Suprapubic skin (tissue), 4 donors: ENCODE measurements at regions not wholly inside any gene's neighbourhood (a gene's known extent, or its start where the extent isn't known, plus 50 kb on each side); places are given as distances from the start of the nearest gene placed in this dataset.

Experiments
- DNase-seq, 2 donors: peaks; one replicate each; pipeline ENCODE4 v3.0.0-alpha.2; 2019; ENCODE audit warnings: low spot score in 2 of 2
- H3K27ac ChIP-seq: fragments of 200-600 bp; sonication (generic); one replicate; pipeline ENCODE4 v1.5.1; 2019
- H3K27me3 ChIP-seq: fragments of 200-600 bp; sonication (generic); one replicate; pipeline ENCODE4 v1.5.1; 2019
- H3K36me3 ChIP-seq: fragments of 200-600 bp; sonication (generic); one replicate; pipeline ENCODE4 v1.5.1; 2019
- H3K4me1 ChIP-seq: fragments of 200-600 bp; sonication (generic); one replicate; pipeline ENCODE4 v1.5.1; 2019
- H3K4me3 ChIP-seq: fragments of 200-600 bp; sonication (generic); one replicate; pipeline ENCODE4 v1.5.1; 2019; ENCODE audit warnings: mild to moderate bottlenecking
- H3K9me3 ChIP-seq: fragments of 200-600 bp; sonication (generic); one replicate; pipeline ENCODE4 v1.5.1; 2019
- EP300 ChIP-seq: sonication (generic); formaldehyde crosslinking; IDR thresholded peaks from one replicate; pipeline ENCODE4 v1.6.1; 2017; ENCODE audit warnings: antibody characterized with exemption
- POLR2A ChIP-seq, 2 donors: fragments of 450-650 bp; IDR thresholded peaks; one replicate each; pipeline ENCODE4 v1.6.1; 2017; ENCODE audit warnings: antibody characterized with exemption in 2 of 2, mild to moderate bottlenecking in 2 of 2, moderate library complexity in 2 of 2
- POLR2AphosphoS5 ChIP-seq, 3 donors: sonication (generic); formaldehyde crosslinking; IDR thresholded peaks; one replicate each; pipeline ENCODE4 v1.6.1; 2017; ENCODE audit warnings: antibody characterized with exemption in 3 of 3
- WGBS: methylation state at CpG from one replicate; pipeline ENCODE4 v1.1.5; 2018; 5-methylcytosine and 5-hydroxymethylcytosine counted together
- TF ChIP-seq, protein P1 (sequence below), 2 donors: fragments of 200-600 bp in 1 of 2; fragments of 450-650 bp in 1 of 2; sonication (generic) in 1 of 2; IDR thresholded peaks; one replicate each; pipeline ENCODE4 v1.5.1; 2016 to 2019; ENCODE audit warnings: antibody characterized with exemption in 2 of 2, mild to moderate bottlenecking in 1 of 2, moderate library complexity in 1 of 2

DNA sequence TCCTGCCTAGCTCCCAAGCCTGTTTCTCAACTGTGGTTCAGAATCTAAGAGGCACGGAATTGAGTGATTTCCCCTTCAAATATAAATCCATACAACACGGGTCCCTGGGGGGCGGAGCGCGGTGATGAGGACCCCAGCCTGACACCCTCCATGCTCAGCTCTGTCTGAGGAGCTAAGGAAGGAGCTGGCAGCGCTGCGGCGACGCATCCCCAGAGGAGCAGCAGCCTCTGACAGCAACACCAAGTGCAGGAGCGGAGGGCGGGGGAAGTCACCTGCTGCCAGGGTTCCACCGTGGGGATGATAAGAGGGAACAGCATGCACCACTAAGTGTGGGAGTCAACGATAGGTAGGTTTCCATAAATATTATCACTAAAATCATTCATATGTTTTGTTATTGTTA lies 72.6 kb upstream of the VWC2 start:
- H3K4me3 ChIP-seq: no peak overlapping the region
- no peaks in the 10 kb centered on the region for H3K27me3 ChIP-seq
- no peak for DNase-seq
- TF ChIP-seq, protein P1, sequence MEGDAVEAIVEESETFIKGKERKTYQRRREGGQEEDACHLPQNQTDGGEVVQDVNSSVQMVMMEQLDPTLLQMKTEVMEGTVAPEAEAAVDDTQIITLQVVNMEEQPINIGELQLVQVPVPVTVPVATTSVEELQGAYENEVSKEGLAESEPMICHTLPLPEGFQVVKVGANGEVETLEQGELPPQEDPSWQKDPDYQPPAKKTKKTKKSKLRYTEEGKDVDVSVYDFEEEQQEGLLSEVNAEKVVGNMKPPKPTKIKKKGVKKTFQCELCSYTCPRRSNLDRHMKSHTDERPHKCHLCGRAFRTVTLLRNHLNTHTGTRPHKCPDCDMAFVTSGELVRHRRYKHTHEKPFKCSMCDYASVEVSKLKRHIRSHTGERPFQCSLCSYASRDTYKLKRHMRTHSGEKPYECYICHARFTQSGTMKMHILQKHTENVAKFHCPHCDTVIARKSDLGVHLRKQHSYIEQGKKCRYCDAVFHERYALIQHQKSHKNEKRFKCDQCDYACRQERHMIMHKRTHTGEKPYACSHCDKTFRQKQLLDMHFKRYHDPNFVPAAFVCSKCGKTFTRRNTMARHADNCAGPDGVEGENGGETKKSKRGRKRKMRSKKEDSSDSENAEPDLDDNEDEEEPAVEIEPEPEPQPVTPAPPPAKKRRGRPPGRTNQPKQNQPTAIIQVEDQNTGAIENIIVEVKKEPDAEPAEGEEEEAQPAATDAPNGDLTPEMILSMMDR (IDR thresholded peaks at IDR 0.05): no peak
- TF ChIP-seq EP300 (no peak), POLR2AphosphoS5 (IDR thresholded peaks at IDR 0.05) (no peak), POLR2A (IDR thresholded peaks at IDR 0.05) (no peak)
- 90% methylated on average over 13 of the region's 13 CpGs for WGBS
- no peak overlapping the region for H3K27ac ChIP-seq
- H3K36me3 ChIP-seq: no peaks in the 10 kb centered on the region
- no peaks in the 10 kb centered on the region for H3K4me1 ChIP-seq
- no peaks in the 10 kb centered on the region for H3K9me3 ChIP-seq

GRCh38 chr7:49702099-49702498 lies 71.3 kb upstream of the VWC2 start:
- no peaks in the 10 kb centered on the region for H3K9me3 ChIP-seq
- no peaks in the 10 kb centered on the region for H3K27me3 ChIP-seq
- H3K36me3 ChIP-seq: no peaks in the 10 kb centered on the region
- no peak overlapping the region for H3K27ac ChIP-seq
- no peak overlapping the region for H3K4me3 ChIP-seq
- WGBS: 56% methylated on average over 2 of the region's 2 CpGs
- TF ChIP-seq, protein P1 (IDR thresholded peaks at IDR 0.05): no peak
- no peaks in the 10 kb centered on the region for H3K4me1 ChIP-seq
- no peak for DNase-seq

DNA sequence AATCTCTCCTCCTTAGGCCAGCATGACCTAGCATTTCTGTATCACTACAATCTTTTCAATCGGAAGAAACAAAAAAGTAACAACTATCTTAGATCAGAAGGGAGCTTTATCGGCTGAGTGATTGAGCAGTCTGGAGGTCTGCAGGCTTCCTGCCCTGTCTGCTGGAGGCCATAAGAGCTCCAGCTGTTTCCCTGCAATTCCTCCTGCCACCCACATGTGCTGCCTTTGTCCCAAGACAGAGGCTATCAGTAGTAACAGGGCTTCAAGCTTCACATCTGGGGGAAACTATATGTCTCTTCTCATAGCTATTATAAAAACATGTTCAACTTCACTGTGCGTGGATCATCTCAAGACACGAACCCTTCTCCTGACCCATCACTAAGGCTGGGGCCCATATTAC lies 70.1 kb upstream of the VWC2 start:
- Histone ChIP-seq H3K9me3 (no peaks in the 10 kb centered on the region), H3K36me3 (no peaks in the 10 kb centered on the region), H3K4me3 (no peak overlapping the region), H3K27me3 (no peaks in the 10 kb centered on the region), H3K27ac (no peak overlapping the region), H3K4me1 (no peaks in the 10 kb centered on the region)
- 70% methylated on average over 4 of the region's 4 CpGs for WGBS
- no peak for DNase-seq
- TF ChIP-seq EP300 (no peak), POLR2A (IDR thresholded peaks at IDR 0.05) (no peak), POLR2AphosphoS5 (IDR thresholded peaks at IDR 0.05) (no peak)
- TF ChIP-seq, protein P1 (IDR thresholded peaks at IDR 0.05): no peak

DNA sequence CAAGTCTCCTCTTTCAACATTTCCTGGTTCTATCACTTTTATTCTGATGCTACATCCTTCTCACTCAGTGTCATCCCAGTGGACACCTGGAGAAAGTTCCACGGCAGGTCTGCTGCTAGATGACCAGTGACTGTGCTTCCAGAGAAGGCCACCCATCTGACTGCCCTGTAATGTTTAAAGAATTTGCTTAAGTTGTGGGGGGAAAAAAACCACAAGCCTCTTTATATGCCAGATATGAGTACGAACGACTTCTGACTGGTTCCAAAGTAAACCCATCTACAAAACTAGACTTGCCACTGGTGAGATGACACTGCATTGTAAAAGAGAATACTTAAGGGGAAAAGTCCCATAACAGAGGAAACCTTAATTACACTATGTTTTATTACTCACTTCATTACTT lies 69.6 kb upstream of the VWC2 start:
- Histone ChIP-seq H3K27ac (no peak overlapping the region), H3K36me3 (no peaks in the 10 kb centered on the region), H3K9me3 (no peaks in the 10 kb centered on the region), H3K27me3 (no peaks in the 10 kb centered on the region), H3K4me1 (no peaks in the 10 kb centered on the region), H3K4me3 (no peak overlapping the region)
- DNase-seq: no peak
- WGBS: 78% methylated on average over 3 of the region's 3 CpGs
- TF ChIP-seq POLR2AphosphoS5 (IDR thresholded peaks at IDR 0.05): no peak
- no peak for TF ChIP-seq POLR2A (IDR thresholded peaks at IDR 0.05)
- no peak for TF ChIP-seq EP300
- TF ChIP-seq, protein P1 (IDR thresholded peaks at IDR 0.05): no peak

DNA sequence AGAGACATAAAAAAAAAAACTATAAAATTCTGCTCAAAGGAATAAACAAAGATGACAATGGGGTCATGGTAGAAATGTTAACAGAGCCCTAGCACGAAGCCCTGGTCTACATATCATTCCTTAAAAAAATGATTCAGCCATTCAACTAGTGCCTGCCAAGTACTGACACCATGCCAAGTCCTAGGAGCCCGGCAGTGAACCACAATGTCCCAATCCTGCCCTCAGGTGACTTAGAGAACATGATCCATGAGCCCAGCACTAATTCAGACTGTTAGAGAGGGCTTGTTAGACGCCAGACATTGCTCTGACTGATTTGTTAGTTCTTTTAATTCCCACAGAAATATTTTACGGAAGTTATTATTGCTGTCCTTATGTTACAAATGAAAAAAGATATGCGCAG lies 67.3 kb upstream of the VWC2 start:
- no peak for DNase-seq
- TF ChIP-seq POLR2AphosphoS5 (IDR thresholded peaks at IDR 0.05): no peak
- no peak for TF ChIP-seq POLR2A (IDR thresholded peaks at IDR 0.05)
- Histone ChIP-seq H3K27me3 (no peaks in the 10 kb centered on the region), H3K36me3 (no peaks in the 10 kb centered on the region), H3K27ac (no peak overlapping the region), H3K4me3 (no peak overlapping the region), H3K9me3 (no peaks in the 10 kb centered on the region), H3K4me1 (no peaks in the 10 kb centered on the region)
- 61% methylated on average over 5 of the region's 5 CpGs for WGBS

DNA sequence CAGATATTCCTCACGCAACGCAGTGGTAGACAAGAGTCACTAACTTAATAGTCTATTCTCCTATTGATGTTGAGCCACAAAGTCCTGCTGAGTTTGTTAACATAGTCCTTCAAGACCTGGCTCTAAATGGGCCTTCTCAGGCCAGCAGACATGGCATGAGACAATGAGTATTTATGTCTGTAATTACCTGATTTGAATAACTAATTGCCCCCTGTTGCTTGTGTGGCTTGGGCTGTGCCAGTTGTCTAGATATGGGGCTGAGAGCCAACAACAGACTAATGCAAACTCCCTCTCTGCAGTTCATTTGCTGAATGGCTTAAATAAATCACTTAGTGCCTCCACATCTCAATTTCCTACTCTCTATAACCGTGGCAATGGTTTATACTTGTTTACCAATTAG lies 65.5 kb upstream of the VWC2 start:
- DNase-seq: no peak
- WGBS: 88% methylated on average over 3 of the region's 3 CpGs
- Histone ChIP-seq H3K27ac (no peak overlapping the region), H3K9me3 (no peaks in the 10 kb centered on the region), H3K36me3 (no peaks in the 10 kb centered on the region), H3K4me1 (no peaks in the 10 kb centered on the region), H3K4me3 (no peak overlapping the region), H3K27me3 (no peaks in the 10 kb centered on the region)
- TF ChIP-seq EP300: no peak
- no peak for TF ChIP-seq POLR2AphosphoS5 (IDR thresholded peaks at IDR 0.05)
- no peak for TF ChIP-seq POLR2A (IDR thresholded peaks at IDR 0.05)
- TF ChIP-seq, protein P1 (IDR thresholded peaks at IDR 0.05): no peak
